ENCODE measurements at regions not wholly inside any gene's neighbourhood (a gene's known extent, or its start where the extent isn't known, plus 50 kb on each side); places are given as distances from the start of the nearest gene placed in this dataset.

- DNase-seq = no peak
- Histone ChIP-seq H3K4me1 (no peaks in the 10 kb centered on the region), H3K27me3 (ENCODE audit: low read depth) (no peaks in the 10 kb centered on the region), H3K27ac (no peak overlapping the region), H3K36me3 (no peaks in the 10 kb centered on the region), H3K9me3 (no peaks in the 10 kb centered on the region), H3K4me3 (no peak overlapping the region)
- no peak for TF ChIP-seq CTCF (IDR thresholded peaks at IDR 0.05)
- ATAC-seq = no peak
- intact Hi-C loops (cut with DNase I) = no loop called here
Measured at GRCh38 chr4:138757432-138757831, 258.1 kb upstream of the NOCT start.

- DNase-seq = no peak
- intact Hi-C loops (cut with DNase I) = no loop called here
- ATAC-seq = no peak
Measured at GRCh38 chr4:138756519-138756918, 259.1 kb upstream of the NOCT start.

GRCh38 chr4:138751309-138751708 is 264.3 kb upstream of the NOCT start:
- H3K4me1 ChIP-seq = no peaks in the 10 kb centered on the region
- intact Hi-C loops (cut with DNase I) = no loop called here

More at GRCh38 chr4:138756519-138756918, 259.1 kb upstream of the NOCT start:
- H3K9me3 ChIP-seq = no peaks in the 10 kb centered on the region
- H3K4me1 ChIP-seq = no peaks in the 10 kb centered on the region
- H3K27me3 ChIP-seq (ENCODE audit: low read depth) = no peaks in the 10 kb centered on the region
- H3K4me3 ChIP-seq = no peak overlapping the region
- TF ChIP-seq CTCF (IDR thresholded peaks at IDR 0.05) = no peak
- H3K27ac ChIP-seq = no peak overlapping the region
- H3K36me3 ChIP-seq = no peaks in the 10 kb centered on the region

GRCh38 chr4:138749303-138749702 is 266.3 kb upstream of the NOCT start:
- Histone ChIP-seq H3K4me1 (no peaks in the 10 kb centered on the region), H3K27me3 (ENCODE audit: low read depth) (no peaks in the 10 kb centered on the region), H3K27ac (no peak overlapping the region), H3K4me3 (no peak overlapping the region), H3K36me3 (no peaks in the 10 kb centered on the region), H3K9me3 (no peaks in the 10 kb centered on the region)
- intact Hi-C loops (cut with DNase I) = no loop called here
- ATAC-seq (peak; percentile 35 to 57), DNase-seq (no peak)
- no peak for TF ChIP-seq CTCF (IDR thresholded peaks at IDR 0.05)

More at GRCh38 chr4:138751309-138751708, 264.3 kb upstream of the NOCT start:
- ATAC-seq = no peak
- H3K27ac ChIP-seq = no peak overlapping the region
- H3K9me3 ChIP-seq = no peaks in the 10 kb centered on the region
- no peaks in the 10 kb centered on the region for H3K27me3 ChIP-seq (ENCODE audit: low read depth)
- no peak overlapping the region for H3K4me3 ChIP-seq
- DNase-seq = no peak
- no peak for TF ChIP-seq CTCF (IDR thresholded peaks at IDR 0.05)
- H3K36me3 ChIP-seq = no peaks in the 10 kb centered on the region

GRCh38 chr4:138741766-138742377 is 273.7 kb upstream of the NOCT start:
- Histone ChIP-seq H3K9me3 (no peaks in the 10 kb centered on the region), H3K27ac (no peak overlapping the region), H3K4me1 (no peaks in the 10 kb centered on the region), H3K27me3 (ENCODE audit: low read depth) (no peaks in the 10 kb centered on the region), H3K36me3 (no peaks in the 10 kb centered on the region), H3K4me3 (no peak overlapping the region)
- intact Hi-C loops (cut with DNase I) = no loop called here
- no peak for ATAC-seq
- no peak for DNase-seq
- no peak for TF ChIP-seq CTCF (IDR thresholded peaks at IDR 0.05)

Data from lower lobe of right lung (tissue), 2 donors.